ENCODE measurements at regions not wholly inside any gene's neighbourhood (a gene's known extent, or its start where the extent isn't known, plus 50 kb on each side); places are given as distances from the start of the nearest gene placed in this dataset.

GRCh38 chr2:180143633-180144337, 136.7 kb upstream of the CWC22 start:
- DNase-seq (ENCODE audit: low read depth): no peak

DNA sequence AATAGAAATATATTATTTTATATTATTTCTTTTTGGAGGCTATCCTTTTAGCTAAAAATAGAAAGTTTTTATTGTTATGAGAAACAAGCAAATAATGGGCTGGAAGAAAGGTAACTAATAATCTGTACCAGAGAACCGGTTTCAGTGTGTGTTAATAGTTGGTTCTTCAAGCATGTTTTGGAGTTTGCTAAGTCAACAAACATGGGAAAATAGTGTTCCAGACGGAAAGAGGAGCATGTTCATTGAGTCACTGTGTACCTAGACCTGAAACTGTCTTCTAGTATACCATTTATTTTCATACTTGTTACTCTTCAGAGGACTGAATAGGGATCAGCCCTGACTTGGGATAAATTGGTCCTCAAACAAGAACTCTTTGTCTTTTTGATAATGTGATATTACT, 134.5 kb upstream of the CWC22 start:
- no peak for DNase-seq (ENCODE audit: low read depth)

DNA sequence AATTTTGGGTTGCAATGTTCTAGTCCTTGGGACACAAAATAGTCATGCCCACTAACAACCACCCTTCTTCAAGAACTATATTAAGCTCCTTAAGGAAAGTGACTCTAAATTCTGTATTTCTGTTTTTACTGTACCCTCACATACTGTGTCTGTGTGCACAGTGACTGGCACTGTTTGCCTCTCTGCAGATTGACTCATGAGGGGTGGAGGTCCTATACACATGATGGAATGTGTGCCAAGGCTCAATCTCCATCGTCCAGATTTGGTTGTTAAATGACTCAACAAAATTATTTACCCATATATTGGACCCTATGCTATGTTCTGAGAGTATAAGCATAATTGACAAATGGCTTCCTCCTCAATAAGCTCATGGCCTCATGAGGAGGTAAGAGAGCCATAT, 126.6 kb upstream of the CWC22 start:
- no peak for DNase-seq (ENCODE audit: low read depth)

DNA sequence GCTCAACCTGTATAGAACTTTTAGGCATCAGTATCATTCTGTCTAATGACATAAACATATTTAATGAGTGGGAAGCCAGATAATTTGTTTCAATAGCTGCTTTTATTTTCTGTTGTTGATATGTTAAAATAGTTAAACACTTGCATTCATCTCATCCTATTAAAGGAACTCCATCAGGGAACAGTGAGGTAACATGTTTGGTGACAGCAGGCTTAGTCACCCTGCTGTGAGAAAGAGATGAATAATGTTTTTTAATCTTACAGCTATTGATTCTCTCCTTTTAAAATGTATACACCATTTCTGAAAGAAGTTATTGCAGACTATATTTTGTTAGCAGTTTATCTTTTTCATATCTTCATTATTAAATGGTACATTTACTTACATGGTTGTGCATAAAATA, 123.3 kb upstream of the CWC22 start:
- DNase-seq (ENCODE audit: low read depth): no peak

DNA sequence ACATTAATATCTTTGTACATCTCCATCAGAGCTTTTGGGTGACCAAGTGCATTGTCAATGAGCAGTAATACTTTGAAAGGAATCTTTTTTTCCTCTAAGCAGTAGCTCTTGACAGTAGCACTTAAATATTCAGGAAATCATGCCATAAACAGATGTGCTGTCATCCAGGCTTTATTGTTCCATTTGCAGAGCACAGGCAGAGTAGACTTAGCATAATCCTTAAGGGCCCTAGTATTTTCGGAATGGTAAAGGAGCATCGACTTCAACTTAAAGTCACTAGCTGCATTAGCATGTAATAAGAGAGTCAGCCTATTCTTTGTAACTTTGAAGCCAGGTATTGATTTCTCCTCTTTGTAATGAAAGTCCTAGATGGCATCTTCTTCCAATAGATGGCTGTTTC, 121.8 kb upstream of the CWC22 start:
- DNase-seq (ENCODE audit: low read depth): no peak

- DNase-seq (ENCODE audit: low read depth): peak; percentile 16
Measured at GRCh38 chr2:180125245-180125962, 118.3 kb upstream of the CWC22 start.

GRCh38 chr2:180124273-180125139, 117.4 kb upstream of the CWC22 start:
- no peak for DNase-seq (ENCODE audit: low read depth)

- DNase-seq (ENCODE audit: low read depth): no peak
Measured at GRCh38 chr2:180122874-180123273, 115.8 kb upstream of the CWC22 start.

DNA sequence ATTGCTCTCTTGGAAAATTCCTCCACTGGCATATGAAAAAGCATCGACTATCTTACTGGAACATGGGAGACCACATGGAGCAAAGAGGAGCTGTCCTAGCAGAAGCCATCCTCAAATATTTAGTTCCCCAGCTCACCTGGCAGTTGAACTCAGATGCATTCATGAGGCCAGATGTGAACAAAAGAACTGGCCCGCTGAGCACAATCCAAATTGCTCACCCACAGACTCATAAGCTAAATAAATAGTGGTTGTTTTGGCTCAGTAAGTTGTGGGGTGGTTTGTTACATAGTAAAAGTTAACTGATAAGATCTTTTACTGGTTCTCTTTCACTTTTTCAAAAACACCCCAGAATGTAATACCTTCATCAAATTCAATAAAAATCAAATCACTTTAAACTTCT, 108.6 kb upstream of the CWC22 start:
- DNase-seq (ENCODE audit: low read depth): no peak

GRCh38 chr2:180115269-180115668, 108.2 kb upstream of the CWC22 start:
- DNase-seq (ENCODE audit: low read depth): no peak

- DNase-seq (ENCODE audit: low read depth): no peak
Measured at GRCh38 chr2:180111901-180112300, 104.8 kb upstream of the CWC22 start.

- DNase-seq (ENCODE audit: low read depth): no peak
Measured at GRCh38 chr2:180110469-180110868, 103.4 kb upstream of the CWC22 start.

- no peak for DNase-seq (ENCODE audit: low read depth)
Measured at GRCh38 chr2:180101846-180102245, 94.7 kb upstream of the CWC22 start.

DNA sequence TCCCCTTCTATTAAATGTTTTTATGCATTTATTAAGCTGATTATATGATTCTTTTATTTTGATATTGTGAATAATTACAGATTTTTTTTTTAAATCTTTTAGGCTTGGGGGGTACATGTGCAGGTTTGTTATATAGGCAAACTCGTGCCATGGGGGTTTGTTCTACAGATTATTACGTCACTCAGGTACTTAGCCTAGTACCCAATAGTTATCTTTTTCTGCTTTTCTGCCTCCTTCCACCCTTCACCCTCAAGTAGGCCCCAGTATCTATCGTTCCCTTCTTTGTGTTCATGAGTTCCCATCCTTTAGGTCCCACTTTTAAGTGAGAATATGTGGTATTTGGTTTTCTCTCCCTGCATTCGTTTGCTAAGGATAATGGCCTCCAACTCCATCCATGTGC, 92.2 kb upstream of the CWC22 start:
- DNase-seq (ENCODE audit: low read depth): no peak

DNA sequence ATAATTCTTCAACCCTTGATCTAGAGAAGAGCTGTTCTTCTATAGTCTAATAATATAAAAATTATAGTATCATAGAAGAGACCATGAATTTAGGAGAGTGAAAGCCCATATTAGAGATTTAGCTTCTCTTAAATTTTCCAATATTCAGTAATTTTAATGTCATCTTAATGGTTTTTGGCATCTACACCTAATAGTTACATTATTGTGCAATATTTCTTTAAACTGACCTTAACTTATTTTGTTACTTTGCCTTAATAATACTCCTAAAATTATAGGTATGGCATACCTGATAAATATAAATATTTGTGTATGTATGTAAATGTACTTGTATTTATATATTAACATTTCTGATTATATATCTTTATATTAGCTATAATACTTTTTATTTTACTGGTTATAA, 78.0 kb upstream of the CWC22 start:
- no peak for DNase-seq (ENCODE audit: low read depth)

- no peak for DNase-seq (ENCODE audit: low read depth)
Measured at GRCh38 chr2:180077295-180077906, 70.3 kb upstream of the CWC22 start.

- DNase-seq (ENCODE audit: low read depth): no peak
Measured at GRCh38 chr2:180075870-180076269, 68.8 kb upstream of the CWC22 start.

DNA sequence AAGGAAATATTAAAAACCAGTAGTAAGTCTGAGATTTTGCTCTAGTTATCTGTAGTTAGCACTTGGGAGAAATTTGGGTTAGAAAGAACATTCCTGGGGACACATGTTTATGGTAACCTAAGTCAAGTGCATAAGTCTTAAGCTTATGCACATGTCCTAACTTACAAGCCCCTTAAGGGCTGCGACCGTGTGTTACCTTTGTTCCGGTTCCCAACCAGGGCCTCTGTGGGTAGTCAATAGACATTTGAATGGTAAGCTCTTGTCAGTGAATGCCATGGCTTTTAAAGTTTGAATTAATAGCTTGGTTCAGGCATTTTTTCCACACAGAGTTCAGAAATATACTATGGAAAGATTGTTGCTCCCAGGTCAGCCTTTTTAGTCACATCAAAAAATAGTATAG, 64.7 kb upstream of the CWC22 start:
- no peak for DNase-seq (ENCODE audit: low read depth)

DNA sequence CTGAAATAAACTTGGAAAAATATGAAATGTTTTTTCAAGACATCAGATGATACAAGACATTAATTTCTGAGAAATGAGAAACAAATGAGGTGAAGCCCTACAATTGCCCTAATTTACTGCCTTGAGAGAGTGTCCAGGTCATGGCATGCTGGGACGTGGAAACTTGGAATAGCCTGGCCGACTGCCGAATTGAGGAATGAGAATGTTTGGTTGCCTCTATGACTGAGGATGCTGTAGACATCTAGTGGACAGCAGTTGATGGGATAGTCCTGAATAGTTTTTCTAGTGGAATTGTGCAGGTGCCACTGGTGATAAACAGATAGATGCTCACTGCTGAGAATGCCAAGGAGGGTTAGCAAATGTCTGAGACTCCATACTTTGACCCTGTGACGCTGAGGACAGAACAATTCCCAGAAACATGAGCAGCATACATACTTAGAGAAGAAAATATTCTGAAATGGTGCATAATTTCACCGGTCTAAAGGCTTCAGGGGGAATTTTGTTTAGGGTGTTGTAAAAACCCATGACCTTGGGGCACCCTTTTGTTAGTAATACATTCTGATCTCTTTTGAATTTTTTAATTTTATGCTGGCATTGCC, 56.5 kb upstream of the CWC22 start:
- no peak for DNase-seq (ENCODE audit: low read depth)

- no peak for DNase-seq (ENCODE audit: low read depth)
Measured at GRCh38 chr2:180062178-180062577, 55.1 kb upstream of the CWC22 start.

- DNase-seq (ENCODE audit: low read depth): no peak
Measured at GRCh38 chr2:180061546-180061945, 54.4 kb upstream of the CWC22 start.

DNA sequence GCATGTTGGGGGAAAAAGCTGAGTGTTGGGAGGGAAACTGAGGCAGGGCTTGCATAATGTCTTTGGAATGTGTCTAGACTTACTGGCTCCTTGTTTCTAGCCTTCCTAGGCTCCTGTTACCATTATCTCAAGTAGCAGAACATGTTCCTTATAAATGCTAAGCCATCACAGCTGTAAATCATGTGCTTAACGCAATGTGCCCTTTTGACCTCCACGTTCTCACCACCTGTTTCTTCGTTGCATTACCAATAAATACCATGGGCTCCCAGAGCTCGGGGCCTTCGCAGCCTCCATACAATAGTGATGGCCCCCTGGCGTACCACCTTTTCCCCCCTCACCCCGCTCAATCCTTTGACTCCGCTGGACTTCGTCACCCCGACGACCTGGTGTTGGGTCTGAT, 54.0 kb upstream of the CWC22 start:
- no peak for DNase-seq (ENCODE audit: low read depth)

Measured in activated T-helper 9 cell treated with anti-CD3 and anti-CD28 coated beads, Interleukin-2, amount 50 U/mL, for 16 hours (primary cell).